K562 (cell line): ENCODE measurements at regions not wholly inside any gene's neighbourhood (a gene's known extent, or its start where the extent isn't known, plus 50 kb on each side); places are given as distances from the start of the nearest gene placed in this dataset.

Experiments
- ATAC-seq: fragments of 200-7000 bp; cut with Tn5 transposase; 3 replicates; pipeline ENCODE4 v1.9.1; 2020; ENCODE audit warnings: moderate library complexity
- BruUV-seq: library from RNA; stranded (reverse); fragments of 400-500 nt; replicated peaks from 2 replicates; lab custom pipeline; 2021; lab: Mats Ljungman, UMichigan
- CTCF ChIA-PET: fragments of 300-600 bp; formaldehyde crosslinking; extraction: SDS; loops from one replicate; lab custom pipeline; 2021; ENCODE audit warnings: low intra/inter-chr PET ratio; lab: Yijun Ruan, JAX
- POLR2A ChIA-PET: fragments of 300-600, 350-650 bp; sonication (Branson Sonifier 250); formaldehyde crosslinking; extraction: SDS; loops from one replicate; lab custom pipeline; 2021; ENCODE audit warnings: antibody characterized with exemption, inconsistent platforms; lab: Yijun Ruan, JAX
- DNase-seq, 4 experiments: peaks; one replicate each; pipeline versions ENCODE4 v3.0.0 to v3.0.0-alpha.2; 2011 to 2018; ENCODE audit warnings: low spot score in 3 of 4, mixed read lengths in 3 of 4; ENCODE audit errors: extremely low read depth in 1 of 4
- FAIRE-seq: peaks from 2 replicates; lab custom pipeline; 2011; peaks lifted over from hg19 to GRCh38; lab: Jason Lieb, UNC
- H2AFZ ChIP-seq: 2 replicates; pipeline ENCODE4 v1.6.0; 2011; ENCODE audit warnings: low read depth, low read length, control low read depth, inconsistent platforms
- H3K27ac ChIP-seq: fragments of 200-600 bp; 3 replicates; pipeline ENCODE4 v1.8.0; 2011; ENCODE audit warnings: low read depth, mild to moderate bottlenecking, control low read depth, inconsistent platforms, low read length, moderate library complexity, mixed read lengths; ENCODE audit errors: extremely low read depth
- H3K27me3 ChIP-seq, 2 experiments: fragments of 300-600 bp in 1 of 2; 2 replicates in 1 of 2; 3 replicates in 1 of 2; pipeline versions ENCODE4 v1.6.0 to v1.8.0; 2011; ENCODE audit warnings: inconsistent platforms in 2 of 2, low read length in 2 of 2, mild to moderate bottlenecking in 1 of 2, mixed read lengths in 1 of 2, moderate library complexity in 1 of 2; ENCODE audit not compliant: control insufficient read depth in 2 of 2, insufficient read depth in 2 of 2
- H3K36me3 ChIP-seq: fragments of 300-600 bp; 3 replicates; pipeline ENCODE4 v1.8.0; 2011; ENCODE audit warnings: mild to moderate bottlenecking, low read length, inconsistent platforms; ENCODE audit not compliant: control insufficient read depth, insufficient read depth
- H3K4me1 ChIP-seq, 2 experiments: fragments of 200-600 bp in 1 of 2; replicated peaks in 1 of 2; 2 replicates in 1 of 2; 3 replicates in 1 of 2; pipeline versions ENCODE4 v1.5.1 to v1.8.0; 2011; ENCODE audit warnings: inconsistent platforms in 2 of 2, low read length in 2 of 2, mild to moderate bottlenecking in 1 of 2, mixed read lengths in 1 of 2, moderate library complexity in 1 of 2; ENCODE audit not compliant: control insufficient read depth in 2 of 2, insufficient read depth in 2 of 2
- H3K4me2 ChIP-seq: 2 replicates; pipeline ENCODE4 v1.6.1; 2011; ENCODE audit warnings: low read length, control low read depth, inconsistent platforms, mixed read lengths; ENCODE audit not compliant: insufficient read depth
- H3K4me3 ChIP-seq: fragments of 200-600 bp; sonication (generic), shearing (Covaris generic); 2 replicates; pipeline ENCODE4 v1.5.1; 2016; ENCODE audit warnings: control low read depth, inconsistent platforms
- H3K79me2 ChIP-seq: fragments of 200-600 bp; 3 replicates; pipeline ENCODE4 v1.8.0; 2011; ENCODE audit warnings: low read length, inconsistent platforms; ENCODE audit not compliant: control insufficient read depth, insufficient read depth
- H3K9ac ChIP-seq, 2 experiments: 2 replicates each; pipeline versions ENCODE4 v1.6.0 to v1.6.1; 2011; ENCODE audit warnings: low read depth in 2 of 2, low read length in 2 of 2, control low read depth in 1 of 2, inconsistent platforms in 1 of 2, mild to moderate bottlenecking in 1 of 2, mixed read lengths in 1 of 2; ENCODE audit not compliant: insufficient read depth in 1 of 2
- H3K9me1 ChIP-seq: one replicate; pipeline ENCODE4 v1.6.0; 2011; ENCODE audit warnings: inconsistent platforms, mild to moderate bottlenecking, low read length, moderate library complexity; ENCODE audit not compliant: control insufficient read depth, insufficient read depth
- H3K9me3 ChIP-seq: replicated peaks from 2 replicates; pipeline ENCODE4 v1.5.1; 2011; ENCODE audit warnings: low read depth, low read length, inconsistent platforms; ENCODE audit not compliant: control insufficient read depth, insufficient read depth
- H4K20me1 ChIP-seq: replicated peaks from 2 replicates; pipeline ENCODE4 v1.6.1; 2011; ENCODE audit warnings: low read length, inconsistent platforms, mixed read lengths; ENCODE audit not compliant: control insufficient read depth, insufficient read depth
- CAMTA2 ChIP-seq: fragments of 250-450 bp; sonication (Bioruptor Pico); conservative IDR thresholded peaks from 2 replicates; pipeline ENCODE4 v1.5.1; 2022
- ETV6 ChIP-seq, 3 experiments: fragments of 150-350 bp in 1 of 3; sonication (generic) in 1 of 3; formaldehyde crosslinking in 1 of 3; IDR thresholded peaks; 2 replicates each; pipeline versions ENCODE4 v1.6.1 to v1.8.0; 2014 to 2022; ENCODE audit warnings: borderline replicate concordance in 2 of 3, low read depth in 2 of 3, antibody characterized with exemption in 1 of 3, low read length in 1 of 3, mild to moderate bottlenecking in 1 of 3, missing genetic modification reagents in 1 of 3
- HNRNPK ChIP-seq: fragments of 200-400 bp; formaldehyde crosslinking; IDR thresholded peaks from one replicate; pipeline ENCODE4 v1.6.1; 2018; ENCODE audit warnings: mild to moderate bottlenecking, low read depth, low read length; ENCODE audit not compliant: poor library complexity, severe bottlenecking
- PRMT5 ChIP-seq: sonication (generic); formaldehyde crosslinking; IDR thresholded peaks from 2 replicates; pipeline ENCODE4 v1.5.0; 2020; ENCODE audit warnings: missing genetic modification reagents
- SMAD1 ChIP-seq: fragments of 150-350 bp; IDR thresholded peaks from 2 replicates; pipeline ENCODE4 v1.6.1; 2014; ENCODE audit warnings: low read length, low read depth; ENCODE audit not compliant: partially characterized antibody
- SRSF9 ChIP-seq: fragments of 200-400 bp; formaldehyde crosslinking; IDR thresholded peaks from 2 replicates; pipeline ENCODE4 v1.6.1; 2017; ENCODE audit warnings: low read depth, low read length, borderline replicate concordance
- WGBS: fragments of 100-300 bp; shearing (Covaris generic); methylation state at CpG from one replicate; pipeline ENCODE4 v1.1.6; 2016; ENCODE audit warnings: low coverage, mixed read lengths; ENCODE audit not compliant: insufficient coverage; ENCODE audit errors: missing lambda C conversion rate; 5-methylcytosine and 5-hydroxymethylcytosine counted together
- in situ Hi-C: fragments of 300-500 bp; cut with MboI; formaldehyde crosslinking; loops from 4 replicates; pipeline ENCODE4 v1.15.0; 2018; ENCODE audit warnings: inconsistent platforms, mixed read lengths
- intact Hi-C: fragments of 100-400 bp; cut with micrococcal nuclease; formaldehyde crosslinking; loops from 2 replicates; pipeline ENCODE4 v1.14.2; 2022
- TF ChIP-seq, protein P1 (sequence below): fragments of 250-450 bp; sonication (Bioruptor Pico); IDR thresholded peaks from 2 replicates; pipeline ENCODE4 v1.8.0; 2021; ENCODE audit warnings: moderate library complexity, mild to moderate bottlenecking, inconsistent platforms
- TF ChIP-seq, protein P2 (sequence below): fragments of 450-650 bp; IDR thresholded peaks from one replicate; pipeline ENCODE4 v1.6.1; 2018; ENCODE audit warnings: mild to moderate bottlenecking, moderate library complexity; ENCODE audit not compliant: partially characterized antibody

DNA sequence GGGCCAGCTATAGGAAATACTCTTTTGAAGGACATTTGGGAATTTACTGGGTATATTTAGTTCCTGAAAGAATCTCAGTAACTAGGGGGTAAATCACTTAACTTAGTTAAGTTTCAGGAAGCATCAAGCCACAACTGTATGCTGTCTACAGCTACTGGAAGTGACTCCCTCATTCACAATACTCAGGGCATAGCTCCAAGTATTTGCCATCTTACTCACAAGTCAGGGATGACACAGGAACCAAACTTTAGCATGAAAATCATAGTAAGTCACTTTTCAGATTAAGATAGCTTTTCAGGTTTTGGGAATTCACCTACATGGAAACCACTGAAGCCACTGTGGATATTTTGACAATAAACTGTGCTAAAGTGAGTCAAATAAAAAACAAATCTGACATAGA lies 242.4 kb upstream of the ATP10B start:
- no peak overlapping the region for H3K4me3 ChIP-seq
- DNase-seq (no peak), ATAC-seq (no peak), FAIRE-seq (no peak)
- in situ Hi-C loops (no loop called here), intact Hi-C loops (no loop called here)
- H2AFZ ChIP-seq, result no peak overlapping the region
- H3K4me2 ChIP-seq, result no peak overlapping the region
- no peaks in the 10 kb centered on the region for H3K27me3 ChIP-seq
- ChIA-PET POLR2A (no interaction called here), CTCF (no interaction called here)
- no peak overlapping the region for H3K9ac ChIP-seq
- H3K9me1 ChIP-seq, result no peaks in the 10 kb centered on the region
- H3K27ac ChIP-seq, result no peak overlapping the region
- H3K4me1 ChIP-seq, result no peaks in the 10 kb centered on the region
- H3K79me2 ChIP-seq, result no peaks in the 10 kb centered on the region
- no TSS peak for BruUV-seq
- H3K9me3 ChIP-seq, result 0 out of 2 replicates have a peak, but pooled peaks cover 1% of the 10 kb centered on the region
- no peak for TF ChIP-seq PRMT5 (CRISPR knock-in tag)
- no peaks in the 10 kb centered on the region for H4K20me1 ChIP-seq
- H3K36me3 ChIP-seq, result no peaks in the 10 kb centered on the region

DNA sequence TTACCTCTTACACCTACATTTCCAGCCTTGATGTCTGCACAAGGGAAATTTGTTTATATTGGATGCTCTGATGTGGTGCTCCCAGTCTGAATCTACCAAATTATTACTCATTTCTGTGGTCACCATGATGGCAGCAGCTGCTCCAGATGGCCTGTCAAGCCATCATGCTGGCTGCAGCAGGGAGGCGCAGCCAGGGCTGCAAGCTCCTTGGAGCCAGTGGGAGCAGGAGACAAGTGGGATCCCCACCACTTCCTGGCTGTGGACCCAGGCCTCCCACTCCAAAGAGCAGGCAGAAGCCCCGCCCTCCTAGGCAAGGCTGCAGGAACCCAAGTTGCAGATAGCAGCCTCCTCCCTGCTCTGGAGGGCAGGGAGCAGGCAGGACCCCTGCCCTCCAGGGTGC lies 241.1 kb upstream of the ATP10B start:
- in situ Hi-C loops (no loop called here), intact Hi-C loops (no loop called here)
- H3K9me3 ChIP-seq, result 0 out of 2 replicates have a peak, but pooled peaks cover 2% of the 10 kb centered on the region
- ATAC-seq (no peak), DNase-seq (no peak), FAIRE-seq (no peak)
- no peak overlapping the region for H3K4me3 ChIP-seq
- no peaks in the 10 kb centered on the region for H3K27me3 ChIP-seq
- no TSS peak for BruUV-seq
- TF ChIP-seq HNRNPK, result no peak
- no peak for TF ChIP-seq ETV6 (IDR thresholded peaks at IDR 0.05; ENCODE audit: borderline replicate concordance in 1 of 2, low read depth in 2 of 2, low read length in 1 of 2)
- no peak for TF ChIP-seq ETV6 (CRISPR knock-in tag; IDR thresholded peaks at IDR 0.05; ENCODE audit: borderline replicate concordance)
- TF ChIP-seq SRSF9, result no peak
- TF ChIP-seq, protein P1, sequence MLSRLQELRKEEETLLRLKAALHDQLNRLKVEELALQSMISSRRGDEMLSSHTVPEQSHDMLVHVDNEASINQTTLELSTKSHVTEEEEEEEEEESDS, result no peak
- TF ChIP-seq CAMTA2 (CRISPR knock-in tag), result no peak
- TF ChIP-seq, protein P2, sequence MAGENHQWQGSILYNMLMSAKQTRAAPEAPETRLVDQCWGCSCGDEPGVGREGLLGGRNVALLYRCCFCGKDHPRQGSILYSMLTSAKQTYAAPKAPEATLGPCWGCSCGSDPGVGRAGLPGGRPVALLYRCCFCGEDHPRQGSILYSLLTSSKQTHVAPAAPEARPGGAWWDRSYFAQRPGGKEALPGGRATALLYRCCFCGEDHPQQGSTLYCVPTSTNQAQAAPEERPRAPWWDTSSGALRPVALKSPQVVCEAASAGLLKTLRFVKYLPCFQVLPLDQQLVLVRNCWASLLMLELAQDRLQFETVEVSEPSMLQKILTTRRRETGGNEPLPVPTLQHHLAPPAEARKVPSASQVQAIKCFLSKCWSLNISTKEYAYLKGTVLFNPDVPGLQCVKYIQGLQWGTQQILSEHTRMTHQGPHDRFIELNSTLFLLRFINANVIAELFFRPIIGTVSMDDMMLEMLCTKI, result no peak
- no peak for TF ChIP-seq SMAD1
- H3K4me2 ChIP-seq, result no peak overlapping the region
- no peaks in the 10 kb centered on the region for H3K36me3 ChIP-seq
- H3K27ac ChIP-seq, result no peak overlapping the region
- H3K9me1 ChIP-seq, result no peaks in the 10 kb centered on the region
- H3K79me2 ChIP-seq, result no peaks in the 10 kb centered on the region
- no peak overlapping the region for H2AFZ ChIP-seq
- no peaks in the 10 kb centered on the region for H3K4me1 ChIP-seq
- H4K20me1 ChIP-seq, result no peaks in the 10 kb centered on the region
- WGBS, result 0% methylated on average over 2 of the region's 2 CpGs
- POLR2A ChIA-PET, result no interaction called here
- H3K9ac ChIP-seq, result no peak overlapping the region
- CTCF ChIA-PET, result no interaction called here
